DND-41 (cell line): ENCODE measurements at regions not wholly inside any gene's neighbourhood (a gene's known extent, or its start where the extent isn't known, plus 50 kb on each side); places are given as distances from the start of the nearest gene placed in this dataset.
"Not testable (repeated sequence)": the region's sequence is repeated elsewhere in the genome, so short reads cannot be mapped to it uniquely, and the experiment has no call there.

ENCODE experiments used
- EZH2 ChIP-seq: IDR thresholded peaks from 3 replicates; pipeline ENCODE4 v1.6.1; 2012; ENCODE audit warnings: borderline replicate concordance, low read depth, mild to moderate bottlenecking, moderate library complexity, low read length, inconsistent platforms; ENCODE audit not compliant: severe bottlenecking
- TF ChIP-seq, protein P1 (sequence below): IDR thresholded peaks from 2 replicates; pipeline ENCODE4 v1.5.1; 2012; ENCODE audit warnings: borderline replicate concordance, low read length, moderate library complexity, mild to moderate bottlenecking; ENCODE audit not compliant: poor library complexity, severe bottlenecking; ENCODE audit errors: extremely low read depth

- TF ChIP-seq, protein P1, sequence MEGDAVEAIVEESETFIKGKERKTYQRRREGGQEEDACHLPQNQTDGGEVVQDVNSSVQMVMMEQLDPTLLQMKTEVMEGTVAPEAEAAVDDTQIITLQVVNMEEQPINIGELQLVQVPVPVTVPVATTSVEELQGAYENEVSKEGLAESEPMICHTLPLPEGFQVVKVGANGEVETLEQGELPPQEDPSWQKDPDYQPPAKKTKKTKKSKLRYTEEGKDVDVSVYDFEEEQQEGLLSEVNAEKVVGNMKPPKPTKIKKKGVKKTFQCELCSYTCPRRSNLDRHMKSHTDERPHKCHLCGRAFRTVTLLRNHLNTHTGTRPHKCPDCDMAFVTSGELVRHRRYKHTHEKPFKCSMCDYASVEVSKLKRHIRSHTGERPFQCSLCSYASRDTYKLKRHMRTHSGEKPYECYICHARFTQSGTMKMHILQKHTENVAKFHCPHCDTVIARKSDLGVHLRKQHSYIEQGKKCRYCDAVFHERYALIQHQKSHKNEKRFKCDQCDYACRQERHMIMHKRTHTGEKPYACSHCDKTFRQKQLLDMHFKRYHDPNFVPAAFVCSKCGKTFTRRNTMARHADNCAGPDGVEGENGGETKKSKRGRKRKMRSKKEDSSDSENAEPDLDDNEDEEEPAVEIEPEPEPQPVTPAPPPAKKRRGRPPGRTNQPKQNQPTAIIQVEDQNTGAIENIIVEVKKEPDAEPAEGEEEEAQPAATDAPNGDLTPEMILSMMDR: not testable (repeated sequence)
- not testable (repeated sequence) for TF ChIP-seq EZH2
These were observed 2889.7 kb upstream of the OR11H1 start for GRCh38 chr22:12638319-12638718.
